HL-60 (cell line): ENCODE measurements at regions not wholly inside any gene's neighbourhood (a gene's known extent, or its start where the extent isn't known, plus 50 kb on each side); places are given as distances from the start of the nearest gene placed in this dataset.

Experiments used
- CTCF ChIP-seq: IDR thresholded peaks from one replicate; pipeline ENCODE4 v1.5.1; 2011; ENCODE audit warnings: low read length, control low read depth, inconsistent platforms; ENCODE audit not compliant: insufficient read depth
- TF ChIP-seq, protein P1 (sequence below): IDR thresholded peaks from 2 replicates; pipeline ENCODE4 v1.6.1; 2012; ENCODE audit warnings: low read depth; ENCODE audit not compliant: insufficient replicate concordance

DNA sequence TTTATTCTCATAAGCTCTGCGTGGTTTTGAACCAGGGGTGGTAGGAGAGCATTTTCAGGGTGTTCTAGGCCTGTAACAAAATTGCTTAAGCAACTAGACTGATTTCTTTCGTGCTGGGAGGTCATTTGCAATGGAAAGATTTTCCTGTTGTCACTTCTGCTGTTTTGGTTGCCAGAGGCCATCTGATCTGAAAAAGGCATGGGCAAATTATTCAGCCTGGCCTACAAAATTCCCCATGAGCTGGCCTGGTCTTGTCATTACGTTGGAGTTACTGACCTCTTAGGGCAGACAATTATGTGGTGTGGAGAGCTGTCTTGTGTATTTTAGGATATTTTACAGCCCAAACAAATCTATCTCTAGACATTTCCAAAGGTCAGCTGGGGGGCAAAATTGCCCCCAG, 444.4 kb upstream of the DAB1 start:
- TF ChIP-seq CTCF: no peak
- TF ChIP-seq, protein P1, sequence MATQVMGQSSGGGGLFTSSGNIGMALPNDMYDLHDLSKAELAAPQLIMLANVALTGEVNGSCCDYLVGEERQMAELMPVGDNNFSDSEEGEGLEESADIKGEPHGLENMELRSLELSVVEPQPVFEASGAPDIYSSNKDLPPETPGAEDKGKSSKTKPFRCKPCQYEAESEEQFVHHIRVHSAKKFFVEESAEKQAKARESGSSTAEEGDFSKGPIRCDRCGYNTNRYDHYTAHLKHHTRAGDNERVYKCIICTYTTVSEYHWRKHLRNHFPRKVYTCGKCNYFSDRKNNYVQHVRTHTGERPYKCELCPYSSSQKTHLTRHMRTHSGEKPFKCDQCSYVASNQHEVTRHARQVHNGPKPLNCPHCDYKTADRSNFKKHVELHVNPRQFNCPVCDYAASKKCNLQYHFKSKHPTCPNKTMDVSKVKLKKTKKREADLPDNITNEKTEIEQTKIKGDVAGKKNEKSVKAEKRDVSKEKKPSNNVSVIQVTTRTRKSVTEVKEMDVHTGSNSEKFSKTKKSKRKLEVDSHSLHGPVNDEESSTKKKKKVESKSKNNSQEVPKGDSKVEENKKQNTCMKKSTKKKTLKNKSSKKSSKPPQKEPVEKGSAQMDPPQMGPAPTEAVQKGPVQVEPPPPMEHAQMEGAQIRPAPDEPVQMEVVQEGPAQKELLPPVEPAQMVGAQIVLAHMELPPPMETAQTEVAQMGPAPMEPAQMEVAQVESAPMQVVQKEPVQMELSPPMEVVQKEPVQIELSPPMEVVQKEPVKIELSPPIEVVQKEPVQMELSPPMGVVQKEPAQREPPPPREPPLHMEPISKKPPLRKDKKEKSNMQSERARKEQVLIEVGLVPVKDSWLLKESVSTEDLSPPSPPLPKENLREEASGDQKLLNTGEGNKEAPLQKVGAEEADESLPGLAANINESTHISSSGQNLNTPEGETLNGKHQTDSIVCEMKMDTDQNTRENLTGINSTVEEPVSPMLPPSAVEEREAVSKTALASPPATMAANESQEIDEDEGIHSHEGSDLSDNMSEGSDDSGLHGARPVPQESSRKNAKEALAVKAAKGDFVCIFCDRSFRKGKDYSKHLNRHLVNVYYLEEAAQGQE: no peak
